GM12891 (cell line): ENCODE measurements at regions not wholly inside any gene's neighbourhood (a gene's known extent, or its start where the extent isn't known, plus 50 kb on each side); places are given as distances from the start of the nearest gene placed in this dataset.

Experiments used
- POLR2AphosphoS5 ChIP-seq: IDR thresholded peaks from 2 replicates; pipeline ENCODE4 v1.6.1; 2011; ENCODE audit warnings: low read depth, low read length, control low read depth
- TAF1 ChIP-seq: IDR thresholded peaks from 2 replicates; pipeline ENCODE4 v1.6.1; 2011; ENCODE audit warnings: low read depth, low read length, control low read depth

- TF ChIP-seq POLR2AphosphoS5 (no peak), TAF1 (no peak)
Observed at GRCh38 chr5:93990504-93991070, 249.2 kb upstream of the POU5F2 start.
